ENCODE measurements at regions not wholly inside any gene's neighbourhood (a gene's known extent, or its start where the extent isn't known, plus 50 kb on each side); places are given as distances from the start of the nearest gene placed in this dataset.

- DNase-seq (ENCODE audit: extremely low read depth in 1 of 4, low spot score in 3 of 4) (no peak), FAIRE-seq (no peak), ATAC-seq (no peak)
- Histone ChIP-seq H3K79me2 (ENCODE audit: control insufficient read depth, insufficient read depth, low read length) (no peaks in the 10 kb centered on the region), H4K20me1 (replicated peaks; ENCODE audit: control insufficient read depth, insufficient read depth, low read length) (no peaks in the 10 kb centered on the region), H3K4me3 (no peak overlapping the region), H3K4me2 (ENCODE audit: insufficient read depth, low read length) (no peak overlapping the region), H3K9me3 (replicated peaks; ENCODE audit: control insufficient read depth, insufficient read depth, low read depth, low read length) (no peaks in the 10 kb centered on the region; the same call in 1 of the 2 replicates), H3K9ac (ENCODE audit: insufficient read depth in 1 of 2, low read depth in 2 of 2, low read length in 2 of 2) (no peak overlapping the region), H3K27ac (ENCODE audit: extremely low read depth, low read depth, low read length) (no peak overlapping the region), H2AFZ (ENCODE audit: low read depth, low read length) (no peak overlapping the region), H3K36me3 (ENCODE audit: control insufficient read depth, insufficient read depth, low read length) (no peaks in the 10 kb centered on the region), H3K27me3 (ENCODE audit: control insufficient read depth in 2 of 2, insufficient read depth in 2 of 2, low read length in 2 of 2) (no peaks in the 10 kb centered on the region), H3K4me1 (replicated peaks in 1 of 2; ENCODE audit: control insufficient read depth in 2 of 2, insufficient read depth in 2 of 2, low read length in 2 of 2) (no peaks in the 10 kb centered on the region), H3K9me1 (ENCODE audit: control insufficient read depth, insufficient read depth, low read length) (no peaks in the 10 kb centered on the region)
- TF ChIP-seq ZFP36 (IDR thresholded peaks at IDR 0.05; ENCODE audit: low read depth, low read length, partially characterized antibody), result peak; percentile 40
- peak; percentile 60 for TF ChIP-seq RBM25 (IDR thresholded peaks at IDR 0.05; ENCODE audit: low read depth, low read length, severe bottlenecking)
- TF ChIP-seq SIX5 (IDR thresholded peaks at IDR 0.05; ENCODE audit: borderline replicate concordance in 1 of 2, insufficient read depth in 1 of 2, low read depth in 1 of 2, low read length in 2 of 2), result no peak
- in situ Hi-C loops (cut with MboI), result no loop called here
- ChIA-PET CTCF (ENCODE audit: low intra/inter-chr PET ratio) (no interaction called here), POLR2A (no interaction called here)
- intact Hi-C loops (cut with micrococcal nuclease), result no loop called here
- no TSS peak for BruUV-seq (replicated peaks)
- 30% methylated on average over 3 of the region's 3 CpGs for WGBS (ENCODE audit: insufficient coverage, low coverage, missing lambda C conversion rate)
These were observed 118.9 kb upstream of the TCF4 start for GRCh38 chr18:55706898-55707297.

GRCh38 chr18:55699233-55699765, 111.3 kb upstream of the TCF4 start:
- no TSS peak for BruUV-seq (replicated peaks)
- in situ Hi-C loops (cut with MboI), result no loop called here
- no peak for FAIRE-seq

More at GRCh38 chr18:55699233-55699765, 111.3 kb upstream of the TCF4 start:
- POLR2A ChIA-PET, result interaction anchor here (0.6 kb wide), 1 partner anchor 343 kb away, joined by 3 read pairs; no protein-coding TSS in a partner anchor
- intact Hi-C loops (cut with micrococcal nuclease), result no loop called here
- H3K36me3 ChIP-seq (ENCODE audit: control insufficient read depth, insufficient read depth, low read length), result no peaks in the 10 kb centered on the region
- no peak overlapping the region for H3K27ac ChIP-seq (ENCODE audit: extremely low read depth, low read depth, low read length)
- no peaks in the 10 kb centered on the region for H3K79me2 ChIP-seq (ENCODE audit: control insufficient read depth, insufficient read depth, low read length)
- 18% methylated on average over 5 of the region's 5 CpGs for WGBS (ENCODE audit: insufficient coverage, low coverage, missing lambda C conversion rate)
- TF ChIP-seq ELF1 (tag; IDR thresholded peaks at IDR 0.05) (0 out of 2 replicates have a peak, but pooled peaks have one; percentile 17), ZNF766 (CRISPR knock-in tag; conservative IDR thresholded peaks at IDR 0.05) (0 out of 2 replicates have a peak, but pooled peaks have one; percentile 14), SAP30 (IDR thresholded peaks at IDR 0.05; ENCODE audit: borderline replicate concordance, insufficient read depth, low read depth, low read length, poor library complexity, severe bottlenecking) (no peak), RAD21 (CRISPR knock-in tag; conservative IDR thresholded peaks at IDR 0.05 in 1 of 2, IDR thresholded peaks at IDR 0.05 in 1 of 2) (peak in 1 of 2 experiments; percentile 30; a peak in 1 of 4 replicates), THAP7 (CRISPR knock-in tag; IDR thresholded peaks at IDR 0.05) (0 out of 2 replicates have a peak, but pooled peaks have one; percentile 22), GABPB1 (CRISPR knock-in tag; IDR thresholded peaks at IDR 0.05) (no peak), ATF7 (IDR thresholded peaks at IDR 0.05) (no peak), CBX3 (IDR thresholded peaks at IDR 0.05; ENCODE audit: borderline replicate concordance in 1 of 2, low read length in 2 of 2) (no peak)
- no peaks in the 10 kb centered on the region for H4K20me1 ChIP-seq (replicated peaks; ENCODE audit: control insufficient read depth, insufficient read depth, low read length)
- no peak overlapping the region for H3K4me3 ChIP-seq
- peak in 3 of 4 experiments; percentile 5 to 14 (median 11) for DNase-seq (ENCODE audit: extremely low read depth in 1 of 4, low spot score in 3 of 4)
- peak overlapping the region; percentile 78 for H2AFZ ChIP-seq (ENCODE audit: low read depth, low read length)
- no peak overlapping the region for H3K9ac ChIP-seq (ENCODE audit: insufficient read depth in 1 of 2, low read depth in 2 of 2, low read length in 2 of 2)
- CTCF ChIA-PET (ENCODE audit: low intra/inter-chr PET ratio), result no interaction called here
- H3K9me1 ChIP-seq (ENCODE audit: control insufficient read depth, insufficient read depth, low read length), result no peaks in the 10 kb centered on the region
- peak; percentile 61 for ATAC-seq
- peak overlapping the region; percentile 18 for H3K4me2 ChIP-seq (ENCODE audit: insufficient read depth, low read length)
- H3K9me3 ChIP-seq (replicated peaks; ENCODE audit: control insufficient read depth, insufficient read depth, low read depth, low read length), result no peaks in the 10 kb centered on the region
- no peaks in the 10 kb centered on the region for H3K27me3 ChIP-seq (ENCODE audit: control insufficient read depth in 2 of 2, insufficient read depth in 2 of 2, low read length in 2 of 2)
- H3K4me1 ChIP-seq (replicated peaks in 1 of 2; ENCODE audit: control insufficient read depth in 2 of 2, insufficient read depth in 2 of 2, low read length in 2 of 2), result no peaks in the 10 kb centered on the region; a peak in 2 of 5 replicates
